Immature natural killer cell (primary cell): ENCODE measurements at regions not wholly inside any gene's neighbourhood (a gene's known extent, or its start where the extent isn't known, plus 50 kb on each side); places are given as distances from the start of the nearest gene placed in this dataset.

Experiments used
- DNase-seq, 3 donors: peaks; one replicate each; pipeline ENCODE4 v3.0.0; 2022; ENCODE audit warnings: mixed read lengths in 1 of 3
- H3K27ac Mint-ChIP-seq, 6 donors: one replicate each; pipeline ENCODE4 v1.8.0; 2020; ENCODE audit warnings: mixed read lengths in 6 of 6, mild to moderate bottlenecking in 5 of 6, inconsistent platforms in 4 of 6, moderate library complexity in 3 of 6
- H3K27me3 Mint-ChIP-seq, 3 donors: one replicate each; pipeline ENCODE4 v1.8.0; 2020 to 2021; ENCODE audit warnings: low read depth in 3 of 3, mild to moderate bottlenecking in 3 of 3, mixed read lengths in 3 of 3, moderate library complexity in 3 of 3, inconsistent platforms in 1 of 3
- H3K36me3 Mint-ChIP-seq, 3 donors: one replicate each; pipeline ENCODE4 v1.8.0; 2020; ENCODE audit warnings: mixed read lengths in 3 of 3, inconsistent platforms in 2 of 3, mild to moderate bottlenecking in 2 of 3
- H3K4me1 Mint-ChIP-seq, 2 donors: one replicate each; pipeline ENCODE4 v1.8.0; 2020; ENCODE audit warnings: inconsistent platforms in 2 of 2, mild to moderate bottlenecking in 2 of 2, mixed read lengths in 2 of 2, moderate library complexity in 1 of 2
- H3K4me3 Mint-ChIP-seq, 5 donors: one replicate each; pipeline ENCODE4 v1.8.0; 2020; ENCODE audit warnings: mild to moderate bottlenecking in 5 of 5, mixed read lengths in 5 of 5, inconsistent platforms in 3 of 5, moderate library complexity in 3 of 5
- H3K9me3 Mint-ChIP-seq, 6 donors: one replicate each; pipeline ENCODE4 v1.8.0; 2020; ENCODE audit warnings: mild to moderate bottlenecking in 6 of 6, mixed read lengths in 6 of 6, inconsistent platforms in 4 of 6, moderate library complexity in 3 of 6

GRCh38 chr1:5345556-5345955, 646.7 kb downstream of the NPHP4 start:
- peaks cover 0 to 2% (median 0%) of the 10 kb centered on the region in 6 donors for H3K9me3 Mint-ChIP-seq

GRCh38 chr1:5343256-5344020, 648.8 kb downstream of the NPHP4 start:
- no peaks in the 10 kb centered on the region for H3K4me1 Mint-ChIP-seq
- DNase-seq, result no peak
- peaks cover 3 to 11% (median 7%) of the 10 kb centered on the region in 3 donors for H3K27me3 Mint-ChIP-seq
- H3K27ac Mint-ChIP-seq, result no peak overlapping the region
- H3K36me3 Mint-ChIP-seq, result no peaks in the 10 kb centered on the region
- no peak overlapping the region for H3K4me3 Mint-ChIP-seq
- no peaks in the 10 kb centered on the region for H3K9me3 Mint-ChIP-seq

More at GRCh38 chr1:5345556-5345955, 646.7 kb downstream of the NPHP4 start:
- Mint-ChIP-seq H3K27ac (no peak overlapping the region), H3K27me3 (peaks cover 6 to 11% (median 7%) of the 10 kb centered on the region in 3 donors), H3K4me1 (no peaks in the 10 kb centered on the region), H3K4me3 (no peak overlapping the region), H3K36me3 (no peaks in the 10 kb centered on the region)
- DNase-seq, result no peak

GRCh38 chr1:5342830-5343229, 649.4 kb downstream of the NPHP4 start:
- Mint-ChIP-seq H3K27ac (no peak overlapping the region), H3K36me3 (no peaks in the 10 kb centered on the region), H3K4me3 (no peak overlapping the region), H3K4me1 (no peaks in the 10 kb centered on the region), H3K9me3 (no peaks in the 10 kb centered on the region), H3K27me3 (peaks cover 3 to 11% (median 7%) of the 10 kb centered on the region in 3 donors)
- no peak for DNase-seq

GRCh38 chr1:5342172-5342571, 650.1 kb downstream of the NPHP4 start:
- H3K27ac Mint-ChIP-seq, result no peak overlapping the region
- no peaks in the 10 kb centered on the region for H3K4me1 Mint-ChIP-seq
- peaks cover 3 to 9% (median 8%) of the 10 kb centered on the region in 3 donors for H3K27me3 Mint-ChIP-seq

GRCh38 chr1:5341471-5341870, 650.8 kb downstream of the NPHP4 start:
- no peak for DNase-seq
- H3K27ac Mint-ChIP-seq, result no peak overlapping the region
- peaks cover 0 to 2% (median 0%) of the 10 kb centered on the region in 6 donors for H3K9me3 Mint-ChIP-seq
- H3K36me3 Mint-ChIP-seq, result no peaks in the 10 kb centered on the region
- H3K27me3 Mint-ChIP-seq, result peaks cover 2 to 9% (median 6%) of the 10 kb centered on the region in 3 donors
- no peaks in the 10 kb centered on the region for H3K4me1 Mint-ChIP-seq
- no peak overlapping the region for H3K4me3 Mint-ChIP-seq

More at GRCh38 chr1:5342172-5342571, 650.1 kb downstream of the NPHP4 start:
- Mint-ChIP-seq H3K9me3 (peaks cover 0 to 2% (median 0%) of the 10 kb centered on the region in 6 donors), H3K4me3 (no peak overlapping the region), H3K36me3 (no peaks in the 10 kb centered on the region)
- no peak for DNase-seq

- no peak for DNase-seq
- Mint-ChIP-seq H3K4me3 (no peak overlapping the region), H3K27me3 (peaks cover 2 to 9% (median 5%) of the 10 kb centered on the region in 3 donors), H3K36me3 (no peaks in the 10 kb centered on the region), H3K9me3 (peaks cover 0 to 2% (median 0%) of the 10 kb centered on the region in 6 donors), H3K27ac (no peak overlapping the region), H3K4me1 (no peaks in the 10 kb centered on the region)
These were observed 651.6 kb downstream of the NPHP4 start for GRCh38 chr1:5340560-5341130.

GRCh38 chr1:5338466-5338865, 653.8 kb downstream of the NPHP4 start:
- Mint-ChIP-seq H3K27ac (no peak overlapping the region), H3K27me3 (peaks cover 0 to 7% (median 4%) of the 10 kb centered on the region in 3 donors), H3K9me3 (peaks cover 0 to 3% (median 0%) of the 10 kb centered on the region in 6 donors), H3K4me3 (no peak overlapping the region), H3K36me3 (no peaks in the 10 kb centered on the region), H3K4me1 (no peaks in the 10 kb centered on the region)
- DNase-seq, result no peak

GRCh38 chr1:5333291-5333690, 658.9 kb downstream of the NPHP4 start:
- Mint-ChIP-seq H3K4me3 (no peak overlapping the region), H3K4me1 (peaks cover 14 to 15% of the 10 kb centered on the region in 2 donors), H3K27ac (no peak overlapping the region), H3K27me3 (peaks cover 0 to 2% (median 2%) of the 10 kb centered on the region in 3 donors), H3K36me3 (no peaks in the 10 kb centered on the region), H3K9me3 (peaks cover 0 to 5% (median 0%) of the 10 kb centered on the region in 6 donors)
- DNase-seq, result no peak

GRCh38 chr1:5331101-5331500, 661.1 kb downstream of the NPHP4 start:
- no peak for DNase-seq
- H3K36me3 Mint-ChIP-seq, result no peaks in the 10 kb centered on the region
- peaks cover 14 to 15% of the 10 kb centered on the region in 2 donors for H3K4me1 Mint-ChIP-seq
- H3K9me3 Mint-ChIP-seq, result peaks cover 0 to 10% (median 5%) of the 10 kb centered on the region in 6 donors
- H3K27ac Mint-ChIP-seq, result no peak overlapping the region
- peaks cover 0 to 2% (median 0%) of the 10 kb centered on the region in 3 donors for H3K27me3 Mint-ChIP-seq
- no peak overlapping the region for H3K4me3 Mint-ChIP-seq

GRCh38 chr1:5329068-5329739, 663.0 kb downstream of the NPHP4 start:
- peak in 1 of 3 donors; percentile 16 for DNase-seq
- Mint-ChIP-seq H3K4me1 (peaks cover 14 to 15% of the 10 kb centered on the region in 2 donors), H3K27me3 (peaks cover 0 to 2% (median 0%) of the 10 kb centered on the region in 3 donors), H3K27ac (peak overlapping the region in 4 of 6 donors; percentile 18 to 93 (median 84)), H3K4me3 (peak overlapping the region in 2 of 5 donors; percentile 30 to 74), H3K36me3 (no peaks in the 10 kb centered on the region), H3K9me3 (peaks cover 0 to 10% (median 5%) of the 10 kb centered on the region in 6 donors)

GRCh38 chr1:5324883-5325282, 667.3 kb downstream of the NPHP4 start:
- peaks cover 0 to 10% (median 5%) of the 10 kb centered on the region in 6 donors for H3K9me3 Mint-ChIP-seq
- H3K4me3 Mint-ChIP-seq, result no peak overlapping the region
- no peak for DNase-seq
- H3K27ac Mint-ChIP-seq, result no peak overlapping the region
- no peaks in the 10 kb centered on the region for H3K36me3 Mint-ChIP-seq
- H3K4me1 Mint-ChIP-seq, result peaks cover 11 to 12% of the 10 kb centered on the region in 2 donors
- H3K27me3 Mint-ChIP-seq, result no peaks in the 10 kb centered on the region

- Mint-ChIP-seq H3K36me3 (no peaks in the 10 kb centered on the region), H3K4me3 (no peak overlapping the region), H3K27me3 (peaks cover 1 to 2% (median 2%) of the 10 kb centered on the region in 3 donors), H3K9me3 (no peaks in the 10 kb centered on the region), H3K27ac (no peak overlapping the region), H3K4me1 (no peaks in the 10 kb centered on the region)
- DNase-seq, result no peak
These were observed 663.9 kb downstream of the AJAP1 start for GRCh38 chr1:5318143-5318816.

- Mint-ChIP-seq H3K4me3 (no peak overlapping the region), H3K4me1 (no peaks in the 10 kb centered on the region), H3K27ac (no peak overlapping the region), H3K27me3 (peaks cover 2 to 3% (median 2%) of the 10 kb centered on the region in 3 donors), H3K36me3 (no peaks in the 10 kb centered on the region), H3K9me3 (no peaks in the 10 kb centered on the region)
- no peak for DNase-seq
These were observed 663.0 kb downstream of the AJAP1 start for GRCh38 chr1:5317391-5317790.
